Mucosa of descending colon (tissue), 3 donors: ENCODE measurements at regions not wholly inside any gene's neighbourhood (a gene's known extent, or its start where the extent isn't known, plus 50 kb on each side); places are given as distances from the start of the nearest gene placed in this dataset.

Experiments used
- ATAC-seq: fragments of 200-7000 bp; cut with Tn5 transposase; one replicate; pipeline ENCODE4 v1.9.1; 2020; ENCODE audit warnings: mild to moderate bottlenecking, moderate library complexity
- DNase-seq, 3 donors: peaks; one replicate each; pipeline ENCODE4 v3.0.0-alpha.2; 2020
- H3K36me3 ChIP-seq: fragments of 200-600 bp; one replicate; pipeline ENCODE4 v1.8.0; 2021; ENCODE audit warnings: low read depth, mild to moderate bottlenecking
- H3K4me1 ChIP-seq: fragments of 200-600 bp; one replicate; pipeline ENCODE4 v1.8.0; 2021; ENCODE audit warnings: low read depth, mild to moderate bottlenecking
- H3K4me3 ChIP-seq: fragments of 200-600 bp; one replicate; pipeline ENCODE4 v1.8.0; 2021; ENCODE audit warnings: mild to moderate bottlenecking
- H3K9me3 ChIP-seq: fragments of 200-600 bp; one replicate; pipeline ENCODE4 v1.8.0; 2021; ENCODE audit warnings: mild to moderate bottlenecking
- intact Hi-C, 2 donors: fragments of 100-400 bp; cut with DNase I in 1 of 2; cut with micrococcal nuclease in 1 of 2; formaldehyde crosslinking; loops; one replicate each; pipeline versions ENCODE4 v1.11.0 to v1.11.1; 2022; cut with DNase I, micrococcal nuclease
- TF ChIP-seq, protein P1 (sequence below): fragments of 200-600 bp; IDR thresholded peaks from one replicate; pipeline ENCODE4 v1.8.0; 2022; ENCODE audit warnings: antibody characterized with exemption, mild to moderate bottlenecking
- donor health status: DM: no; HTN: no; CAD: no; lungs with moderate emphysema.
- donor health status: DM: no; HTN: no; CAD: no.
- donor health status: DM: no; HTN: yes; CAD: no.

DNA sequence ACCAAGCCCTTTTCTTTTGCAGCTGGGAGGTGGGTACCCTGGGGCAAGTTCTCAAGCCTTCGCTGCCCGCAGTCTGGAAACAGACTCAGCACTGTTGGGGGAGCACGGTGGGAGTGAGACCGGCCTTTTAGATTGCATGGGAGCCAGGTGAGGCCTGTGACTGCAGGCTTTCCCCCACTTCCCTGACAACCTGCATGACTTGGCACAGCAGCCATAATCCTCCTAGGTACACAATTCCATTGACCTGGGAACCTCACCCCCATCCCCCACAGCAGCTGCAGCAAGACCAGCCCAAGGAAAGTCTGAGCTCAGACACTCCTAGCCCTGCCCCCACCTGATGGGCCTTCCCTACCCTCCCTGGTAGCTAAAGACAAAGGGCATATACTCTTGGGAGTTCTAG, 52.2 kb upstream of the CCDC80 start:
- Histone ChIP-seq H3K36me3 (no peaks in the 10 kb centered on the region), H3K4me1 (no peaks in the 10 kb centered on the region), H3K9me3 (no peaks in the 10 kb centered on the region), H3K4me3 (no peak overlapping the region)
- intact Hi-C loops, result no loop called here
- TF ChIP-seq, protein P1, sequence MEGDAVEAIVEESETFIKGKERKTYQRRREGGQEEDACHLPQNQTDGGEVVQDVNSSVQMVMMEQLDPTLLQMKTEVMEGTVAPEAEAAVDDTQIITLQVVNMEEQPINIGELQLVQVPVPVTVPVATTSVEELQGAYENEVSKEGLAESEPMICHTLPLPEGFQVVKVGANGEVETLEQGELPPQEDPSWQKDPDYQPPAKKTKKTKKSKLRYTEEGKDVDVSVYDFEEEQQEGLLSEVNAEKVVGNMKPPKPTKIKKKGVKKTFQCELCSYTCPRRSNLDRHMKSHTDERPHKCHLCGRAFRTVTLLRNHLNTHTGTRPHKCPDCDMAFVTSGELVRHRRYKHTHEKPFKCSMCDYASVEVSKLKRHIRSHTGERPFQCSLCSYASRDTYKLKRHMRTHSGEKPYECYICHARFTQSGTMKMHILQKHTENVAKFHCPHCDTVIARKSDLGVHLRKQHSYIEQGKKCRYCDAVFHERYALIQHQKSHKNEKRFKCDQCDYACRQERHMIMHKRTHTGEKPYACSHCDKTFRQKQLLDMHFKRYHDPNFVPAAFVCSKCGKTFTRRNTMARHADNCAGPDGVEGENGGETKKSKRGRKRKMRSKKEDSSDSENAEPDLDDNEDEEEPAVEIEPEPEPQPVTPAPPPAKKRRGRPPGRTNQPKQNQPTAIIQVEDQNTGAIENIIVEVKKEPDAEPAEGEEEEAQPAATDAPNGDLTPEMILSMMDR, result no peak
- ATAC-seq, result no peak
- DNase-seq, result no peak
